ENCODE measurements at regions not wholly inside any gene's neighbourhood (a gene's known extent, or its start where the extent isn't known, plus 50 kb on each side); places are given as distances from the start of the nearest gene placed in this dataset.

- TF ChIP-seq POLR2A (IDR thresholded peaks at IDR 0.05; ENCODE audit: low read length) (no peak), GATA1 (IDR thresholded peaks at IDR 0.05; ENCODE audit: low read depth, low read length) (no peak)
These were observed 54.2 kb upstream of the TMCO5A start for GRCh38 chr15:37880009-37880834.
